Stimulated activated CD8-positive, alpha-beta memory T cell treated with anti-CD3 and anti-CD28 coated beads, Interleukin-15, amount 100 ng/mL, for 4 hours (primary cell): ENCODE measurements at regions not wholly inside any gene's neighbourhood (a gene's known extent, or its start where the extent isn't known, plus 50 kb on each side); places are given as distances from the start of the nearest gene placed in this dataset.

Experiments used
- DNase-seq, 2 donors: peaks; one replicate each; pipeline ENCODE4 v3.0.0-alpha.2; 2020; ENCODE audit warnings: low read depth in 2 of 2

GRCh38 chr18:10386049-10386448 lies 68.4 kb upstream of the APCDD1 start:
- DNase-seq = no peak

- no peak for DNase-seq
Observed at GRCh38 chr18:10386956-10387355, 67.5 kb upstream of the APCDD1 start.

- DNase-seq = no peak
Observed at GRCh38 chr18:10387399-10387798, 67.0 kb upstream of the APCDD1 start.

GRCh38 chr18:10388373-10388772 lies 66.1 kb upstream of the APCDD1 start:
- no peak for DNase-seq

- DNase-seq = no peak
Observed at GRCh38 chr18:10391506-10391905, 62.9 kb upstream of the APCDD1 start.

- no peak for DNase-seq
Observed at GRCh38 chr18:10397004-10397403, 57.4 kb upstream of the APCDD1 start.

- DNase-seq = no peak
Observed at GRCh38 chr18:10398571-10398970, 55.9 kb upstream of the APCDD1 start.

- no peak for DNase-seq
Observed at GRCh38 chr18:10399465-10399864, 55.0 kb upstream of the APCDD1 start.

GRCh38 chr18:10400534-10401307 lies 53.7 kb upstream of the APCDD1 start:
- DNase-seq = no peak

GRCh38 chr18:10401521-10401920 lies 52.9 kb upstream of the APCDD1 start:
- DNase-seq = no peak

GRCh38 chr18:10401930-10402329 lies 52.5 kb upstream of the APCDD1 start:
- no peak for DNase-seq

GRCh38 chr18:10402871-10403559 lies 51.4 kb upstream of the APCDD1 start:
- DNase-seq = no peak

GRCh38 chr18:10403708-10404107 lies 50.7 kb upstream of the APCDD1 start:
- DNase-seq = no peak

- DNase-seq = no peak
Observed at GRCh38 chr18:10404168-10404567, 50.3 kb upstream of the APCDD1 start.
